Smooth muscle cell (in vitro differentiated cells): ENCODE measurements at regions not wholly inside any gene's neighbourhood (a gene's known extent, or its start where the extent isn't known, plus 50 kb on each side); places are given as distances from the start of the nearest gene placed in this dataset.

Source experiments
- DNase-seq: peaks from one replicate; lab custom pipeline; 2025; ENCODE audit not compliant: unreplicated experiment; lab: John Stamatoyannopoulos, UW
- H2AFZ ChIP-seq: fragments of 200-600 bp; sonication (generic); 2 replicates; pipeline ENCODE4 v1.6.0; 2016; ENCODE audit warnings: antibody characterized with exemption, low read depth, mild to moderate bottlenecking
- H3F3A ChIP-seq: fragments of 200-600 bp; sonication (generic); 2 replicates; pipeline ENCODE4 v1.6.0; 2017; ENCODE audit warnings: antibody characterized with exemption, low read depth
- H3K27ac ChIP-seq: fragments of 200-600 bp; sonication (generic); 2 replicates; pipeline ENCODE4 v1.5.1; 2016; ENCODE audit warnings: low read depth, mild to moderate bottlenecking
- H3K27me3 ChIP-seq: fragments of 200-600 bp; sonication (generic); 2 replicates; pipeline ENCODE4 v1.6.1; 2016; ENCODE audit warnings: low read depth, mild to moderate bottlenecking
- H3K36me3 ChIP-seq: fragments of 200-600 bp; sonication (generic); 2 replicates; pipeline ENCODE4 v1.5.1; 2016; ENCODE audit warnings: low read depth
- H3K4me1 ChIP-seq: fragments of 200-600 bp; sonication (generic); 2 replicates; pipeline ENCODE4 v1.5.1; 2016; ENCODE audit warnings: low read depth
- H3K4me2 ChIP-seq: fragments of 200-600 bp; sonication (generic); 2 replicates; pipeline ENCODE4 v1.6.0; 2016; ENCODE audit warnings: mild to moderate bottlenecking
- H3K4me3 ChIP-seq: fragments of 200-600 bp; sonication (generic); 2 replicates; pipeline ENCODE4 v1.5.1; 2016; ENCODE audit warnings: mild to moderate bottlenecking
- H3K79me2 ChIP-seq: fragments of 200-600 bp; sonication (generic); 2 replicates; pipeline ENCODE4 v1.6.0; 2016; ENCODE audit warnings: low read depth, mild to moderate bottlenecking
- H3K9ac ChIP-seq: fragments of 200-600 bp; sonication (generic); 2 replicates; pipeline ENCODE4 v1.6.0; 2016; ENCODE audit warnings: low read depth
- H3K9me3 ChIP-seq: fragments of 200-600 bp; sonication (generic); replicated peaks from 2 replicates; pipeline ENCODE4 v1.5.1; 2016; ENCODE audit warnings: low read depth
- H4K20me1 ChIP-seq: fragments of 200-600 bp; sonication (generic); 2 replicates; pipeline ENCODE4 v1.6.0; 2016; ENCODE audit warnings: low read depth
- CTCF ChIP-seq: fragments of 200-600 bp; sonication (generic); IDR thresholded peaks from 2 replicates; pipeline ENCODE4 v1.5.1; 2017; ENCODE audit warnings: borderline replicate concordance, mild to moderate bottlenecking, antibody characterized with exemption; ENCODE audit not compliant: insufficient read depth, poor library complexity, severe bottlenecking
- WGBS: methylation state at CpG from one replicate; pipeline ENCODE4 v1.1.7; 2016; ENCODE audit warnings: low lambda C conversion rate; 5-methylcytosine and 5-hydroxymethylcytosine counted together

- Histone ChIP-seq H2AFZ (no peak overlapping the region), H3K4me1 (no peaks in the 10 kb centered on the region), H3K9me3 (no peaks in the 10 kb centered on the region), H3K27ac (no peak overlapping the region), H3K4me2 (no peak overlapping the region), H3K36me3 (no peaks in the 10 kb centered on the region), H3F3A (peaks cover 4% of the 10 kb centered on the region), H3K79me2 (no peaks in the 10 kb centered on the region), H3K27me3 (no peaks in the 10 kb centered on the region), H3K4me3 (no peak overlapping the region), H4K20me1 (no peaks in the 10 kb centered on the region), H3K9ac (no peak overlapping the region)
- DNase-seq: no peak
- WGBS: 87% methylated on average over 4 of the region's 4 CpGs
- no peak for TF ChIP-seq CTCF
These were observed 357.6 kb downstream of the MCTP2 start for GRCh38 chr15:94588993-94589392.

- no peak overlapping the region for H3K4me2 ChIP-seq
- H3K4me3 ChIP-seq: no peak overlapping the region
- no peaks in the 10 kb centered on the region for H4K20me1 ChIP-seq
- TF ChIP-seq CTCF: no peak
- H3K27me3 ChIP-seq: no peaks in the 10 kb centered on the region
- no peak overlapping the region for H2AFZ ChIP-seq
- H3K79me2 ChIP-seq: no peaks in the 10 kb centered on the region
- H3K4me1 ChIP-seq: no peaks in the 10 kb centered on the region
- DNase-seq: no peak
- no peaks in the 10 kb centered on the region for H3F3A ChIP-seq
- H3K9ac ChIP-seq: no peak overlapping the region
- H3K9me3 ChIP-seq: no peaks in the 10 kb centered on the region
- no peaks in the 10 kb centered on the region for H3K36me3 ChIP-seq
- no peak overlapping the region for H3K27ac ChIP-seq
These were observed 361.1 kb downstream of the MCTP2 start for GRCh38 chr15:94592495-94592894.

GRCh38 chr15:94596707-94597106 lies 365.3 kb downstream of the MCTP2 start:
- no peak overlapping the region for H3K9ac ChIP-seq
- no peak for DNase-seq
- H3F3A ChIP-seq: no peaks in the 10 kb centered on the region
- H3K4me3 ChIP-seq: no peak overlapping the region
- no peaks in the 10 kb centered on the region for H3K9me3 ChIP-seq
- no peak overlapping the region for H2AFZ ChIP-seq
- H3K27me3 ChIP-seq: no peaks in the 10 kb centered on the region
- H3K36me3 ChIP-seq: no peaks in the 10 kb centered on the region
- WGBS: 93% methylated on average over 1 of the region's 1 CpG
- no peaks in the 10 kb centered on the region for H4K20me1 ChIP-seq
- no peak overlapping the region for H3K27ac ChIP-seq
- no peaks in the 10 kb centered on the region for H3K4me1 ChIP-seq
- H3K4me2 ChIP-seq: no peak overlapping the region
- no peaks in the 10 kb centered on the region for H3K79me2 ChIP-seq
- TF ChIP-seq CTCF: no peak

- WGBS: 75% methylated on average over 8 of the region's 8 CpGs
- no peak for DNase-seq
These were observed 369.1 kb downstream of the MCTP2 start for GRCh38 chr15:94600505-94600904.

More at GRCh38 chr15:94600505-94600904, 369.1 kb downstream of the MCTP2 start:
- Histone ChIP-seq H2AFZ (no peak overlapping the region), H3K27me3 (no peaks in the 10 kb centered on the region), H4K20me1 (no peaks in the 10 kb centered on the region), H3K79me2 (no peaks in the 10 kb centered on the region), H3K27ac (no peak overlapping the region), H3K4me2 (no peak overlapping the region), H3K9me3 (no peaks in the 10 kb centered on the region), H3K4me3 (no peak overlapping the region), H3K4me1 (no peaks in the 10 kb centered on the region), H3F3A (no peaks in the 10 kb centered on the region), H3K9ac (no peak overlapping the region), H3K36me3 (no peaks in the 10 kb centered on the region)
- TF ChIP-seq CTCF: no peak
